ENCODE measurements at regions not wholly inside any gene's neighbourhood (a gene's known extent, or its start where the extent isn't known, plus 50 kb on each side); places are given as distances from the start of the nearest gene placed in this dataset.
A peak's percentile ranks its signal among the peaks of the same experiment; 100 is the strongest.

- H3K27me3 ChIP-seq (replicated peaks in 1 of 4; ENCODE audit: control insufficient read depth in 3 of 4, extremely low read depth in 1 of 4, insufficient read depth in 3 of 4, low read length in 3 of 4) = no peaks in the 10 kb centered on the region
- no peak overlapping the region for H3K4me2 ChIP-seq (ENCODE audit: insufficient read depth in 1 of 2, low read depth in 2 of 2, low read length in 2 of 2)
- no peak overlapping the region for H4K91ac ChIP-seq (replicated peaks; ENCODE audit: insufficient read length, low read length)
- no peak overlapping the region for H3K27ac ChIP-seq (ENCODE audit: low read depth, low read length)
- H2BK15ac ChIP-seq (ENCODE audit: low read length) = no peak overlapping the region
- no peaks in the 10 kb centered on the region for H3K79me1 ChIP-seq (ENCODE audit: low read depth, low read length)
- H4K5ac ChIP-seq (ENCODE audit: insufficient read length, low read depth, low read length) = no peak overlapping the region
- no peak overlapping the region for H2BK5ac ChIP-seq (ENCODE audit: low read depth, low read length)
- DNase-seq (ENCODE audit: low read depth in 1 of 2, low spot score in 2 of 2) (peak in 1 of 2 experiments; percentile 43), FAIRE-seq (peak; percentile 68)
- no peak overlapping the region for H3K18ac ChIP-seq (ENCODE audit: extremely low read depth, low read length)
- ChIA-PET POLR2A (ENCODE audit: partially characterized antibody) (no interaction called here), CTCF (ENCODE audit: partially characterized antibody) (interaction anchor here (1.3 kb wide), 1 partner anchor 467 kb away, joined by 3 read pairs; no protein-coding TSS in a partner anchor)
- H4K8ac ChIP-seq (ENCODE audit: extremely low read depth, insufficient read depth, low read length) = no peak overlapping the region
- H3K9me3 ChIP-seq (ENCODE audit: insufficient read depth in 2 of 2, low read depth in 1 of 2, low read length in 1 of 2) = no peaks in the 10 kb centered on the region
- H3K9ac ChIP-seq (replicated peaks in 1 of 4; ENCODE audit: extremely low read depth in 1 of 4, low read depth in 3 of 4, low read length in 3 of 4) = no peak overlapping the region
- H3K4me3 ChIP-seq (ENCODE audit: extremely low read depth in 1 of 4, insufficient read depth in 2 of 4, low read depth in 3 of 4, low read length in 4 of 4) = no peak overlapping the region
- no peak overlapping the region for H3K4ac ChIP-seq (replicated peaks; ENCODE audit: insufficient read length, low read depth, low read length)
- no peak overlapping the region for H3K23ac ChIP-seq (ENCODE audit: insufficient read length)
- no peaks in the 10 kb centered on the region for H3K36me3 ChIP-seq (ENCODE audit: control insufficient read depth in 2 of 4, insufficient read depth in 4 of 4, low read length in 3 of 4)
- no peak overlapping the region for H2AK5ac ChIP-seq (ENCODE audit: low read depth, low read length)
- H2BK20ac ChIP-seq (ENCODE audit: low read length) = no peak overlapping the region
- H3K4me1 ChIP-seq (replicated peaks in 1 of 4; ENCODE audit: control insufficient read depth in 3 of 4, insufficient read depth in 4 of 4, low read length in 3 of 4) = no peaks in the 10 kb centered on the region
- H2BK12ac ChIP-seq (ENCODE audit: low read depth, low read length) = no peak overlapping the region
- H2AFZ ChIP-seq (ENCODE audit: low read length) = no peak overlapping the region
- no peaks in the 10 kb centered on the region for H4K20me1 ChIP-seq (replicated peaks in 1 of 2; ENCODE audit: control insufficient read depth in 1 of 2, insufficient read depth in 2 of 2, low read length in 2 of 2)
- no peaks in the 10 kb centered on the region for H3K23me2 ChIP-seq (ENCODE audit: low read depth, low read length)
- TF ChIP-seq JUND (IDR thresholded peaks at IDR 0.05; ENCODE audit: low read length) = no peak
- TF ChIP-seq RAD21 (IDR thresholded peaks at IDR 0.05 in 1 of 2, conservative IDR thresholded peaks at IDR 0.05 in 1 of 2; ENCODE audit: low read depth in 2 of 2, low read length in 2 of 2) = peak; percentile 63
- no peak for TF ChIP-seq EZH2 (IDR thresholded peaks at IDR 0.05; ENCODE audit: low read depth, low read length, severe bottlenecking)
- TF ChIP-seq, protein P1, sequence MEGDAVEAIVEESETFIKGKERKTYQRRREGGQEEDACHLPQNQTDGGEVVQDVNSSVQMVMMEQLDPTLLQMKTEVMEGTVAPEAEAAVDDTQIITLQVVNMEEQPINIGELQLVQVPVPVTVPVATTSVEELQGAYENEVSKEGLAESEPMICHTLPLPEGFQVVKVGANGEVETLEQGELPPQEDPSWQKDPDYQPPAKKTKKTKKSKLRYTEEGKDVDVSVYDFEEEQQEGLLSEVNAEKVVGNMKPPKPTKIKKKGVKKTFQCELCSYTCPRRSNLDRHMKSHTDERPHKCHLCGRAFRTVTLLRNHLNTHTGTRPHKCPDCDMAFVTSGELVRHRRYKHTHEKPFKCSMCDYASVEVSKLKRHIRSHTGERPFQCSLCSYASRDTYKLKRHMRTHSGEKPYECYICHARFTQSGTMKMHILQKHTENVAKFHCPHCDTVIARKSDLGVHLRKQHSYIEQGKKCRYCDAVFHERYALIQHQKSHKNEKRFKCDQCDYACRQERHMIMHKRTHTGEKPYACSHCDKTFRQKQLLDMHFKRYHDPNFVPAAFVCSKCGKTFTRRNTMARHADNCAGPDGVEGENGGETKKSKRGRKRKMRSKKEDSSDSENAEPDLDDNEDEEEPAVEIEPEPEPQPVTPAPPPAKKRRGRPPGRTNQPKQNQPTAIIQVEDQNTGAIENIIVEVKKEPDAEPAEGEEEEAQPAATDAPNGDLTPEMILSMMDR (IDR thresholded peaks at IDR 0.05; ENCODE audit: control extremely low read depth in 1 of 3, insufficient read depth in 1 of 3, low read depth in 1 of 3, low read length in 3 of 3) = peak in 2 of 3 experiments; percentile 23 to 50; a peak in 2 of 4 replicates
- no peak for TF ChIP-seq SP1 (IDR thresholded peaks at IDR 0.05; ENCODE audit: low read depth, low read length)
- no peak overlapping the region for H3K56ac ChIP-seq (replicated peaks; ENCODE audit: insufficient read length, low read depth, low read length)
- 71% methylated on average over 1 of the region's 1 CpG; no CpG with 5 or more reads in 1 of the 2 experiments for WGBS, 2 experiments (ENCODE audit: extremely low coverage in 1 of 2, insufficient coverage in 1 of 2, insufficient read length in 1 of 2, insufficient replicate concordance in 2 of 2, low coverage in 1 of 2, low lambda C conversion rate in 2 of 2, missing lambda C conversion rate in 1 of 2)
- no peak overlapping the region for H3K14ac ChIP-seq (ENCODE audit: insufficient read length)
- H2BK120ac ChIP-seq (replicated peaks; ENCODE audit: low read depth, low read length) = no peak overlapping the region
- no peaks in the 10 kb centered on the region for H3K79me2 ChIP-seq (ENCODE audit: control insufficient read depth in 1 of 2, insufficient read depth in 2 of 2, low read length in 2 of 2)
These were observed 166.5 kb downstream of the TBX22 start for GRCh38 chrX:80181079-80181478.
